ENCODE measurements at regions not wholly inside any gene's neighbourhood (a gene's known extent, or its start where the extent isn't known, plus 50 kb on each side); places are given as distances from the start of the nearest gene placed in this dataset.
"Not testable (repeated sequence)": the region's sequence is repeated elsewhere in the genome, so short reads cannot be mapped to it uniquely, and the experiment has no call there.

GRCh38 chr3:178206521-178206920 lies 329.7 kb upstream of the KCNMB2 start:
- TF ChIP-seq, protein P1, sequence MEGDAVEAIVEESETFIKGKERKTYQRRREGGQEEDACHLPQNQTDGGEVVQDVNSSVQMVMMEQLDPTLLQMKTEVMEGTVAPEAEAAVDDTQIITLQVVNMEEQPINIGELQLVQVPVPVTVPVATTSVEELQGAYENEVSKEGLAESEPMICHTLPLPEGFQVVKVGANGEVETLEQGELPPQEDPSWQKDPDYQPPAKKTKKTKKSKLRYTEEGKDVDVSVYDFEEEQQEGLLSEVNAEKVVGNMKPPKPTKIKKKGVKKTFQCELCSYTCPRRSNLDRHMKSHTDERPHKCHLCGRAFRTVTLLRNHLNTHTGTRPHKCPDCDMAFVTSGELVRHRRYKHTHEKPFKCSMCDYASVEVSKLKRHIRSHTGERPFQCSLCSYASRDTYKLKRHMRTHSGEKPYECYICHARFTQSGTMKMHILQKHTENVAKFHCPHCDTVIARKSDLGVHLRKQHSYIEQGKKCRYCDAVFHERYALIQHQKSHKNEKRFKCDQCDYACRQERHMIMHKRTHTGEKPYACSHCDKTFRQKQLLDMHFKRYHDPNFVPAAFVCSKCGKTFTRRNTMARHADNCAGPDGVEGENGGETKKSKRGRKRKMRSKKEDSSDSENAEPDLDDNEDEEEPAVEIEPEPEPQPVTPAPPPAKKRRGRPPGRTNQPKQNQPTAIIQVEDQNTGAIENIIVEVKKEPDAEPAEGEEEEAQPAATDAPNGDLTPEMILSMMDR (IDR thresholded peaks at IDR 0.05; ENCODE audit: control insufficient read depth, insufficient read depth, low read depth, low read length, missing control alignments), result no peak
- DNase-seq (ENCODE audit: low read depth), result no peak
- H3K4me3 ChIP-seq (ENCODE audit: control insufficient read depth, low read depth, low read length), result no peak overlapping the region

DNA sequence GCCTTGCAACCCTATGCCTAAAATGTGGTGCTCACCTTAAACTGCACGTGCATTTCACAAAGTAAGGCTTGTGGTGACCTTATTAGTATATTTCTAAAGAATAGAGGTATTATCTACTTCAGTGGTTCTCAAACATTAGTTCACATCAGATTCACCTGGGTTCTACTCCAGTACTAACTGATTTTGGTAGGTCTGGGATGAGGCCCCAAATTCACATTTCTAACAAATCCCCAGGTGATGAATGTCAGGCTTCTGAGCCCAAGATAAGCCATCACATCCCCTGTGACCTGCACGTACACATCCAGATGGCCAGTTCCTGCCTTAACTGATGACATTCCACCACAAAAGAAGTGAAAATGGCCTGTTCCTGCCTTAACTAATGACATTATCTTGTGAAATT lies 329.1 kb upstream of the KCNMB2 start:
- DNase-seq (ENCODE audit: low read depth); H3K4me3 ChIP-seq (ENCODE audit: control insufficient read depth, low read depth, low read length): not testable (repeated sequence)

DNA sequence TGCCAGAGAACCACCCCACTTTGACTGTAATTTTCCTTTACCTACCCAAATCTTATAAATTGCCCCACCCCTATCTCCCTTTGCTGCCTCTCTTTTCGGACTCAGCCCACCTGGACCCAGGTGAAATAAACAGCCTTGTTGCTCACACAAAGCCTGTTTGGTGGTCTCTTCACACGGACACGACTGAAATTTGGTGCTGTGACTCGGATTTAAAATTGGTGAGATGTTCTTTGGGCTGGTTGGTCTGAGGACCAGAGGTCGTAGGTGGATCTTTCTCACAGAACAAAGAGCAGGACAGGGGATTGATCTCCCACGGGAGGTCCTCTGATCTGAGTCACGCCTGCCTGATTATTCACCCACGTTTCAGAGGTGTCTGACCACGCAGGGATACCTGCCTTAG lies 328.6 kb upstream of the KCNMB2 start:
- not testable (repeated sequence) for DNase-seq (ENCODE audit: low read depth); H3K4me3 ChIP-seq (ENCODE audit: control insufficient read depth, low read depth, low read length)

DNA sequence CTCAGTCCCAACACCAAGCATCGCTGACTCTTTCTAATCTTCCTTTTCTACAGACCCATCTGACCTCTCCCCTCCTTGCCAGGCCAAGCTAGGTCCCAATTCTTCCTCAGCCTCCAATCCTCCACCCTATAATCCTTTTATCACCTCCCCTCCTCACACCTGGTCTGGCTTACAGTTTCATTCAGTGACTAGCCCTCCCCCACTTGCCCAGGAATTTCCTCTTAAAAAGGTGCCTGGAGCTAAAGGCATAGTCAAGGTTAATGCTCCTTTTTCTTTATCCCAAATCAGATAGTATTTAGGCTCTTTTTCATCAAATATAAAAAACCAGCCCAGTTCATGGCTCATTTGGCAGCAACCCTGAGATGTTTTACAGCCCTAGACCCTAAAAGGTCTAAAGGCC lies 327.1 kb upstream of the KCNMB2 start:
- DNase-seq (ENCODE audit: low read depth); H3K4me3 ChIP-seq (ENCODE audit: control insufficient read depth, low read depth, low read length): not testable (repeated sequence)

GRCh38 chr3:178209618-178210017 lies 326.6 kb upstream of the KCNMB2 start:
- DNase-seq (ENCODE audit: low read depth); H3K4me3 ChIP-seq (ENCODE audit: control insufficient read depth, low read depth, low read length): not testable (repeated sequence)

DNA sequence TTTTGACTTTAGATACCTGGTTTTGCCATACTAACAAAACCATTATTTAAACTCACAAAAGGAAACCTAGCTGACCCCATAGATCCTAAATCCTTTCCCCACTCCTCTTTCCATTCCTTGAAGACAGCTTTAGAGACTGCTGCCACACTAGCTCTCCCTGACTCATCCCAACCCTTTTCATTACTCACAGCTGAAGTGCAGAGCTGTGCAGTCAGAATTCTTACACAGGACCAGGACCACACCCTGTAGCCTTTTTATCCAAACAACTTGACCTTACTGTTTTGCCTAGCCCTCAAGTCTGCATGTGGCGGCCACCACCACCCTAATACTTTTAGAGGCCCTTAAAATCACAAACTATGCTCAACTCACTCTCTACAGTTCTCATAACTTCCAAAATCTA lies 325.1 kb upstream of the KCNMB2 start:
- H3K4me3 ChIP-seq (ENCODE audit: control insufficient read depth, low read depth, low read length); DNase-seq (ENCODE audit: low read depth): not testable (repeated sequence)

GRCh38 chr3:178217479-178217878 lies 318.8 kb upstream of the KCNMB2 start:
- no peak for DNase-seq (ENCODE audit: low read depth)
- no peak overlapping the region for H3K4me3 ChIP-seq (ENCODE audit: control insufficient read depth, low read depth, low read length)
- TF ChIP-seq, protein P1 (IDR thresholded peaks at IDR 0.05; ENCODE audit: control insufficient read depth, insufficient read depth, low read depth, low read length, missing control alignments), result no peak

- H3K4me3 ChIP-seq (ENCODE audit: control insufficient read depth, low read depth, low read length), result no peak overlapping the region
- TF ChIP-seq, protein P1 (IDR thresholded peaks at IDR 0.05; ENCODE audit: control insufficient read depth, insufficient read depth, low read depth, low read length, missing control alignments), result no peak
- no peak for DNase-seq (ENCODE audit: low read depth)
Measured at GRCh38 chr3:178218231-178218630, 318.0 kb upstream of the KCNMB2 start.

- not testable (repeated sequence) for DNase-seq (ENCODE audit: low read depth); H3K4me3 ChIP-seq (ENCODE audit: control insufficient read depth, low read depth, low read length)
Measured at GRCh38 chr3:178219661-178220060, 316.6 kb upstream of the KCNMB2 start.

GRCh38 chr3:178223876-178224275 lies 312.4 kb upstream of the KCNMB2 start:
- TF ChIP-seq, protein P1 (IDR thresholded peaks at IDR 0.05; ENCODE audit: control insufficient read depth, insufficient read depth, low read depth, low read length, missing control alignments), result no peak
- H3K4me3 ChIP-seq (ENCODE audit: control insufficient read depth, low read depth, low read length), result no peak overlapping the region
- no peak for DNase-seq (ENCODE audit: low read depth)
